Keratinocyte (primary cell): ENCODE measurements at regions not wholly inside any gene's neighbourhood (a gene's known extent, or its start where the extent isn't known, plus 50 kb on each side); places are given as distances from the start of the nearest gene placed in this dataset.

ENCODE experiments used
- DNase-seq: peaks from one replicate; pipeline ENCODE4 v3.0.0-alpha.2; 2011; ENCODE audit warnings: low read depth, missing footprints, low spot score
- FAIRE-seq: peaks from 2 replicates; lab custom pipeline; 2011; peaks lifted over from hg19 to GRCh38; lab: Jason Lieb, UNC
- H2AFZ ChIP-seq: 2 replicates; pipeline ENCODE4 v1.6.0; 2012; ENCODE audit warnings: low read length, control low read depth, inconsistent platforms; ENCODE audit not compliant: control insufficient read depth
- H3K27ac ChIP-seq: 2 replicates; pipeline ENCODE4 v1.5.1; 2011; ENCODE audit warnings: low read length; ENCODE audit not compliant: control insufficient read depth, insufficient read depth
- H3K27me3 ChIP-seq: 3 replicates; pipeline ENCODE4 v1.6.0; 2011; ENCODE audit warnings: low read length; ENCODE audit not compliant: control insufficient read depth, insufficient read depth; ENCODE audit errors: extremely low read depth
- H3K36me3 ChIP-seq, 2 experiments: 2 replicates in 1 of 2; 3 replicates in 1 of 2; pipeline ENCODE4 v1.5.1; 2011; ENCODE audit warnings: low read length in 2 of 2, mild to moderate bottlenecking in 1 of 2; ENCODE audit not compliant: control insufficient read depth in 2 of 2, insufficient read depth in 2 of 2; ENCODE audit errors: extremely low read depth in 1 of 2
- H3K4me1 ChIP-seq: 3 replicates; pipeline ENCODE4 v1.5.1; 2011; ENCODE audit warnings: low read length; ENCODE audit not compliant: control insufficient read depth, insufficient read depth; ENCODE audit errors: extremely low read depth
- H3K4me2 ChIP-seq: 3 replicates; pipeline ENCODE4 v1.6.0; 2011; ENCODE audit warnings: low read depth, low read length; ENCODE audit not compliant: control insufficient read depth, insufficient read depth; ENCODE audit errors: extremely low read depth
- H3K4me3 ChIP-seq, 3 experiments: fragments of 200-600 bp in 1 of 3; sonication (generic) in 1 of 3; 2 replicates in 2 of 3; 3 replicates in 1 of 3; pipeline ENCODE4 v1.5.1; 2011 to 2016; ENCODE audit warnings: low read length in 3 of 3, mild to moderate bottlenecking in 3 of 3, control low read depth in 2 of 3, inconsistent platforms in 1 of 3, low read depth in 1 of 3, mixed read lengths in 1 of 3, mixed run types in 1 of 3, moderate library complexity in 1 of 3; ENCODE audit not compliant: control insufficient read depth in 2 of 3, insufficient read depth in 2 of 3; ENCODE audit errors: extremely low read depth in 1 of 3
- H3K79me2 ChIP-seq: 2 replicates; pipeline ENCODE4 v1.6.0; 2012; ENCODE audit warnings: low read length; ENCODE audit not compliant: control insufficient read depth, insufficient read depth
- H3K9ac ChIP-seq: 3 replicates; pipeline ENCODE4 v1.6.0; 2011; ENCODE audit warnings: low read length; ENCODE audit not compliant: control insufficient read depth, insufficient read depth; ENCODE audit errors: extremely low read depth
- H3K9me1 ChIP-seq: 3 replicates; pipeline ENCODE4 v1.6.0; 2011; ENCODE audit warnings: low read length; ENCODE audit not compliant: control insufficient read depth, insufficient read depth; ENCODE audit errors: extremely low read depth
- H3K9me3 ChIP-seq: 2 replicates; pipeline ENCODE4 v1.5.1; 2012; ENCODE audit warnings: low read depth, low read length; ENCODE audit not compliant: control insufficient read depth
- H4K20me1 ChIP-seq: 3 replicates; pipeline ENCODE4 v1.6.0; 2011; ENCODE audit warnings: low read length; ENCODE audit not compliant: control insufficient read depth, insufficient read depth; ENCODE audit errors: extremely low read depth
- EZH2 ChIP-seq: IDR thresholded peaks from one replicate; pipeline ENCODE4 v1.6.1; 2012; ENCODE audit warnings: inconsistent platforms, mild to moderate bottlenecking, low read length, moderate library complexity
- dilution Hi-C: fragments of 300-500 bp; cut with MboI; formaldehyde crosslinking; loops from one replicate; pipeline ENCODE4 v1.7.0; 2020; ENCODE audit warnings: low sequenced_read_pairs; ENCODE audit not compliant: extremely low pct_ligation_motif_present
- TF ChIP-seq, protein P1 (sequence below), 3 experiments: IDR thresholded peaks in 1 of 3; conservative IDR thresholded peaks in 1 of 3; optimal IDR thresholded peaks in 1 of 3; 2 replicates in 2 of 3; 3 replicates in 1 of 3; pipeline versions ENCODE3 to v1.5.1; 2011; ENCODE audit warnings: low read length in 3 of 3, mild to moderate bottlenecking in 3 of 3, moderate library complexity in 2 of 3, control low read depth in 1 of 3, inconsistent platforms in 1 of 3; ENCODE audit not compliant: insufficient read depth in 2 of 3; ENCODE audit errors: extremely low read depth in 1 of 3

GRCh38 chr10:63829573-63830149, 308.5 kb downstream of the REEP3 start:
- Histone ChIP-seq H3K27me3 (no peaks in the 10 kb centered on the region), H3K4me3 (no peak overlapping the region), H3K79me2 (no peaks in the 10 kb centered on the region), H4K20me1 (no peaks in the 10 kb centered on the region), H3K4me2 (no peak overlapping the region), H3K36me3 (no peaks in the 10 kb centered on the region), H3K9me3 (no peaks in the 10 kb centered on the region), H3K9ac (no peak overlapping the region), H2AFZ (no peak overlapping the region), H3K27ac (no peak overlapping the region), H3K9me1 (no peaks in the 10 kb centered on the region), H3K4me1 (no peaks in the 10 kb centered on the region)
- TF ChIP-seq EZH2 = no peak
- TF ChIP-seq, protein P1, sequence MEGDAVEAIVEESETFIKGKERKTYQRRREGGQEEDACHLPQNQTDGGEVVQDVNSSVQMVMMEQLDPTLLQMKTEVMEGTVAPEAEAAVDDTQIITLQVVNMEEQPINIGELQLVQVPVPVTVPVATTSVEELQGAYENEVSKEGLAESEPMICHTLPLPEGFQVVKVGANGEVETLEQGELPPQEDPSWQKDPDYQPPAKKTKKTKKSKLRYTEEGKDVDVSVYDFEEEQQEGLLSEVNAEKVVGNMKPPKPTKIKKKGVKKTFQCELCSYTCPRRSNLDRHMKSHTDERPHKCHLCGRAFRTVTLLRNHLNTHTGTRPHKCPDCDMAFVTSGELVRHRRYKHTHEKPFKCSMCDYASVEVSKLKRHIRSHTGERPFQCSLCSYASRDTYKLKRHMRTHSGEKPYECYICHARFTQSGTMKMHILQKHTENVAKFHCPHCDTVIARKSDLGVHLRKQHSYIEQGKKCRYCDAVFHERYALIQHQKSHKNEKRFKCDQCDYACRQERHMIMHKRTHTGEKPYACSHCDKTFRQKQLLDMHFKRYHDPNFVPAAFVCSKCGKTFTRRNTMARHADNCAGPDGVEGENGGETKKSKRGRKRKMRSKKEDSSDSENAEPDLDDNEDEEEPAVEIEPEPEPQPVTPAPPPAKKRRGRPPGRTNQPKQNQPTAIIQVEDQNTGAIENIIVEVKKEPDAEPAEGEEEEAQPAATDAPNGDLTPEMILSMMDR (optimal IDR thresholded peaks at IDR 0.05 in 1 of 3, IDR thresholded peaks at IDR 0.05 in 1 of 3, conservative IDR thresholded peaks at IDR 0.05 in 1 of 3; ENCODE audit: extremely low read depth in 1 of 3, insufficient read depth in 2 of 3, low read length in 3 of 3) = no peak
- dilution Hi-C loops = no loop called here
- FAIRE-seq (no peak), DNase-seq (no peak)

- no peaks in the 10 kb centered on the region for H3K79me2 ChIP-seq
- H3K9ac ChIP-seq = no peak overlapping the region
- no peak overlapping the region for H2AFZ ChIP-seq
- no peak for TF ChIP-seq EZH2
- TF ChIP-seq, protein P1 (optimal IDR thresholded peaks at IDR 0.05 in 1 of 3, IDR thresholded peaks at IDR 0.05 in 1 of 3, conservative IDR thresholded peaks at IDR 0.05 in 1 of 3; ENCODE audit: extremely low read depth in 1 of 3, insufficient read depth in 2 of 3, low read length in 3 of 3) = no peak
- dilution Hi-C loops = no loop called here
- no peak overlapping the region for H3K4me3 ChIP-seq
- no peaks in the 10 kb centered on the region for H3K36me3 ChIP-seq
- no peaks in the 10 kb centered on the region for H4K20me1 ChIP-seq
- no peak for FAIRE-seq
- no peak for DNase-seq
- no peaks in the 10 kb centered on the region for H3K27me3 ChIP-seq
- H3K9me1 ChIP-seq = no peaks in the 10 kb centered on the region
- H3K4me1 ChIP-seq = no peaks in the 10 kb centered on the region
- H3K9me3 ChIP-seq = no peaks in the 10 kb centered on the region
- H3K27ac ChIP-seq = no peak overlapping the region
- H3K4me2 ChIP-seq = no peak overlapping the region
These were observed 311.5 kb downstream of the REEP3 start for GRCh38 chr10:63832686-63833085.
